Endothelial cell of umbilical vein (primary cell): ENCODE measurements at regions not wholly inside any gene's neighbourhood (a gene's known extent, or its start where the extent isn't known, plus 50 kb on each side); places are given as distances from the start of the nearest gene placed in this dataset.
"Not testable (repeated sequence)": the region's sequence is repeated elsewhere in the genome, so short reads cannot be mapped to it uniquely, and the experiment has no call there.

Source experiments
- BruUV-seq: library from RNA; stranded (reverse); fragments of 400-500 nt; replicated peaks from 2 replicates; lab custom pipeline; 2021; lab: Mats Ljungman, UMichigan
- CTCF ChIA-PET: fragments of 300-600, 350-600 bp; sonication (Branson Sonifier 250); formaldehyde crosslinking; loops from one replicate; lab custom pipeline; 2021; ENCODE audit warnings: antibody characterized with exemption, inconsistent platforms; lab: Charles Lee
- POLR2A ChIA-PET: fragments of 300-600, 350-600 bp; sonication (Branson Sonifier 250); formaldehyde crosslinking; loops from one replicate; lab custom pipeline; 2021; ENCODE audit warnings: antibody characterized with exemption, inconsistent platforms; lab: Charles Lee
- DNase-seq: peaks from one replicate; pipeline ENCODE4 v3.0.0-alpha.2; 2011; ENCODE audit warnings: low read depth, low spot score
- FAIRE-seq: peaks from 2 replicates; lab custom pipeline; 2011; peaks lifted over from hg19 to GRCh38; lab: Jason Lieb, UNC
- H2AFZ ChIP-seq: 2 replicates; pipeline ENCODE4 v1.6.0; 2012; ENCODE audit warnings: low read depth, low read length, control low read depth, inconsistent platforms
- H3K27ac ChIP-seq: 2 replicates; pipeline ENCODE4 v1.5.1; 2011; ENCODE audit warnings: low read depth, mild to moderate bottlenecking, control low read depth, low read length, moderate library complexity; ENCODE audit not compliant: insufficient read depth
- H3K27me3 ChIP-seq, 2 experiments: 2 replicates each; pipeline versions ENCODE4 v1.6.0 to v1.6.1; 2011; ENCODE audit warnings: low read length in 2 of 2, mixed read lengths in 1 of 2; ENCODE audit not compliant: control insufficient read depth in 2 of 2, insufficient read depth in 2 of 2
- H3K36me3 ChIP-seq, 2 experiments: 2 replicates in 1 of 2; 3 replicates in 1 of 2; pipeline ENCODE4 v1.5.1; 2011; ENCODE audit warnings: low read length in 2 of 2, mild to moderate bottlenecking in 1 of 2, moderate library complexity in 1 of 2; ENCODE audit not compliant: control insufficient read depth in 2 of 2, insufficient read depth in 2 of 2; ENCODE audit errors: extremely low read depth in 1 of 2
- H3K4me1 ChIP-seq: 3 replicates; pipeline ENCODE4 v1.5.1; 2011; ENCODE audit warnings: mild to moderate bottlenecking, low read length; ENCODE audit not compliant: control insufficient read depth, insufficient read depth; ENCODE audit errors: extremely low read depth
- H3K4me2 ChIP-seq: 2 replicates; pipeline ENCODE4 v1.6.1; 2011; ENCODE audit warnings: low read length, control low read depth, mixed read lengths; ENCODE audit not compliant: insufficient read depth
- H3K4me3 ChIP-seq, 3 experiments: fragments of 200-600 bp in 1 of 3; sonication (generic), shearing (Covaris generic) in 1 of 3; replicated peaks in 1 of 3; 2 replicates each; pipeline ENCODE4 v1.5.1; 2011 to 2016; ENCODE audit warnings: control low read depth in 3 of 3, low read length in 3 of 3, mild to moderate bottlenecking in 2 of 3, inconsistent platforms in 1 of 3, low read depth in 1 of 3, moderate library complexity in 1 of 3; ENCODE audit not compliant: insufficient read depth in 1 of 3
- H3K79me2 ChIP-seq: 2 replicates; pipeline ENCODE4 v1.6.0; 2012; ENCODE audit warnings: low read length, inconsistent platforms; ENCODE audit not compliant: control insufficient read depth, insufficient read depth
- H3K9ac ChIP-seq: replicated peaks from 2 replicates; pipeline ENCODE3; 2011; ENCODE audit warnings: low read length, control low read depth; ENCODE audit not compliant: insufficient read depth; ENCODE audit errors: extremely low read depth
- H3K9me1 ChIP-seq: replicated peaks from 3 replicates; pipeline ENCODE4 v1.6.0; 2011; ENCODE audit warnings: mild to moderate bottlenecking, low read length; ENCODE audit not compliant: control insufficient read depth, insufficient read depth; ENCODE audit errors: extremely low read depth
- H3K9me3 ChIP-seq: replicated peaks from 2 replicates; pipeline ENCODE4 v1.5.1; 2012; ENCODE audit warnings: low read length, inconsistent platforms; ENCODE audit not compliant: control insufficient read depth, insufficient read depth
- H4K20me1 ChIP-seq: replicated peaks from 2 replicates; pipeline ENCODE3; 2011; ENCODE audit warnings: mild to moderate bottlenecking, low read length; ENCODE audit not compliant: control insufficient read depth, insufficient read depth; ENCODE audit errors: extremely low read depth
- CTCF ChIP-seq, 2 donors: IDR thresholded peaks; 1 replicate in 1 of 2; 2 replicates in 1 of 2; pipeline ENCODE4 v1.5.1; 2011; ENCODE audit warnings: low read length in 2 of 2, mild to moderate bottlenecking in 2 of 2, moderate library complexity in 2 of 2, control low read depth in 1 of 2, inconsistent platforms in 1 of 2, low read depth in 1 of 2; ENCODE audit not compliant: insufficient read depth in 1 of 2; ENCODE audit errors: extremely low read depth in 1 of 2
- EZH2 ChIP-seq: IDR thresholded peaks from 2 replicates; pipeline ENCODE4 v1.6.1; 2012; ENCODE audit warnings: borderline replicate concordance, low read depth, mild to moderate bottlenecking, moderate library complexity, low read length, inconsistent platforms; ENCODE audit not compliant: severe bottlenecking
- FOS ChIP-seq: IDR thresholded peaks from 2 replicates; pipeline ENCODE4 v1.6.1; 2011; ENCODE audit warnings: mild to moderate bottlenecking, low read length, moderate library complexity, borderline replicate concordance; ENCODE audit not compliant: insufficient read depth
- GATA2 ChIP-seq: IDR thresholded peaks from 2 replicates; pipeline ENCODE4 v1.7.0; 2011; ENCODE audit warnings: low read depth, mild to moderate bottlenecking, moderate library complexity, mixed read lengths, low read length; ENCODE audit not compliant: insufficient read length, insufficient read depth
- JUN ChIP-seq: IDR thresholded peaks from 2 replicates; pipeline ENCODE4 v1.6.1; 2011; ENCODE audit warnings: borderline replicate concordance, low read depth; ENCODE audit not compliant: insufficient read length, insufficient read depth
- MAX ChIP-seq: IDR thresholded peaks from 2 replicates; pipeline ENCODE4 v1.6.1; 2011; ENCODE audit not compliant: insufficient read depth, insufficient read length
- MYC ChIP-seq: IDR thresholded peaks from one replicate; pipeline ENCODE4 v1.6.1; 2011; ENCODE audit warnings: mild to moderate bottlenecking, low read depth, low read length
- POLR2A ChIP-seq: IDR thresholded peaks from 2 replicates; pipeline ENCODE4 v1.6.1; 2012; ENCODE audit warnings: low read depth, mild to moderate bottlenecking, control low read depth, low read length
- POLR2AphosphoS5 ChIP-seq: IDR thresholded peaks from 2 replicates; pipeline ENCODE4 v1.6.1; 2012; ENCODE audit warnings: low read depth, mild to moderate bottlenecking, control low read depth, low read length, moderate library complexity; ENCODE audit not compliant: insufficient read depth
- dilution Hi-C: fragments of 300-500 bp; cut with MboI; formaldehyde crosslinking; loops from one replicate; pipeline ENCODE4 v1.15.0; 2019; ENCODE audit warnings: low sequenced_read_pairs; ENCODE audit not compliant: extremely low pct_ligation_motif_present
- intact Hi-C: fragments of 100-400 bp; cut with micrococcal nuclease; formaldehyde crosslinking; loops from one replicate; pipeline ENCODE4 v1.10.0; 2022

GRCh38 chr2:77666251-77666980 lies 144.2 kb upstream of the LRRTM4 start:
- no peak overlapping the region for H3K9ac ChIP-seq
- H3K4me1 ChIP-seq, result no peaks in the 10 kb centered on the region
- no peaks in the 10 kb centered on the region for H3K36me3 ChIP-seq
- H3K9me1 ChIP-seq, result no peaks in the 10 kb centered on the region
- intact Hi-C loops (no loop called here), dilution Hi-C loops (no loop called here)
- no peak overlapping the region for H3K4me2 ChIP-seq
- POLR2A ChIA-PET, result no interaction called here
- no peaks in the 10 kb centered on the region for H4K20me1 ChIP-seq
- BruUV-seq, result no TSS peak
- no peaks in the 10 kb centered on the region for H3K27me3 ChIP-seq
- no peak for DNase-seq
- TF ChIP-seq JUN (no peak), MYC (no peak), MAX (no peak), GATA2 (no peak), CTCF (IDR thresholded peaks at IDR 0.05; ENCODE audit: extremely low read depth in 1 of 2, insufficient read depth in 1 of 2, low read depth in 1 of 2, low read length in 2 of 2) (no peak), EZH2 (no peak), POLR2A (no peak), FOS (no peak), POLR2AphosphoS5 (no peak)
- H3K27ac ChIP-seq, result no peak overlapping the region
- peaks cover 3% of the 10 kb centered on the region for H3K9me3 ChIP-seq
- no peak overlapping the region for H3K4me3 ChIP-seq
- H3K79me2 ChIP-seq, result no peaks in the 10 kb centered on the region
- FAIRE-seq, result no peak
- CTCF ChIA-PET, result no interaction called here
- H2AFZ ChIP-seq, result no peak overlapping the region

- H3K9me1 ChIP-seq, H3K27ac ChIP-seq, intact Hi-C loops, H3K4me3 ChIP-seq, POLR2A ChIA-PET, H4K20me1 ChIP-seq, H3K9ac ChIP-seq, dilution Hi-C loops, FAIRE-seq, BruUV-seq, H3K27me3 ChIP-seq, H3K9me3 ChIP-seq, DNase-seq, H3K4me2 ChIP-seq, H3K4me1 ChIP-seq, H2AFZ ChIP-seq, H3K36me3 ChIP-seq, H3K79me2 ChIP-seq, CTCF ChIA-PET: not testable (repeated sequence)
These were observed 162.6 kb upstream of the LRRTM4 start for GRCh38 chr2:77684543-77685319.
